H1 (cell line): ENCODE measurements at regions not wholly inside any gene's neighbourhood (a gene's known extent, or its start where the extent isn't known, plus 50 kb on each side); places are given as distances from the start of the nearest gene placed in this dataset.

Source experiments
- CTCF ChIA-PET: fragments of 300-600 bp; sonication (Branson Sonifier 250); formaldehyde crosslinking; loops from one replicate; lab custom pipeline; 2021; ENCODE audit not compliant: partially characterized antibody; lab: Charles Lee
- POLR2A ChIA-PET: fragments of 300-600 bp; sonication (Branson Sonifier 250); formaldehyde crosslinking; loops from one replicate; lab custom pipeline; 2021; ENCODE audit warnings: inconsistent platforms; ENCODE audit not compliant: partially characterized antibody; lab: Charles Lee
- DNase-seq, 2 experiments: peaks; one replicate each; pipeline versions ENCODE4 v3.0.0 to v3.0.0-alpha.2; 2010 to 2022; ENCODE audit warnings: low spot score in 2 of 2, low read depth in 1 of 2, mixed read lengths in 1 of 2
- FAIRE-seq: peaks from 2 replicates; lab custom pipeline; 2011; peaks lifted over from hg19 to GRCh38; lab: Jason Lieb, UNC
- H2AFZ ChIP-seq: 2 replicates; pipeline ENCODE4 v1.8.1; 2012; ENCODE audit warnings: low read length, inconsistent platforms
- H2AK5ac ChIP-seq: 2 replicates; pipeline ENCODE4 v1.6.1; 2013; ENCODE audit warnings: low read depth, low read length
- H2BK120ac ChIP-seq: replicated peaks from 2 replicates; pipeline ENCODE3; 2013; ENCODE audit warnings: low read depth, low read length, inconsistent platforms
- H2BK12ac ChIP-seq: 2 replicates; pipeline ENCODE4 v1.6.1; 2013; ENCODE audit warnings: low read depth, low read length
- H2BK15ac ChIP-seq: 2 replicates; pipeline ENCODE4 v1.6.1; 2013; ENCODE audit warnings: low read length
- H2BK20ac ChIP-seq: 2 replicates; pipeline ENCODE4 v1.6.1; 2013; ENCODE audit warnings: low read length
- H2BK5ac ChIP-seq: 2 replicates; pipeline ENCODE4 v1.6.1; 2013; ENCODE audit warnings: low read depth, low read length
- H3K14ac ChIP-seq: 2 replicates; pipeline ENCODE4 v1.6.1; 2013; ENCODE audit warnings: inconsistent platforms; ENCODE audit not compliant: insufficient read length
- H3K18ac ChIP-seq: 2 replicates; pipeline ENCODE4 v1.6.1; 2013; ENCODE audit warnings: low read length; ENCODE audit errors: extremely low read depth
- H3K23ac ChIP-seq: 2 replicates; pipeline ENCODE4 v1.6.1; 2013; ENCODE audit warnings: inconsistent platforms; ENCODE audit not compliant: insufficient read length
- H3K23me2 ChIP-seq: 2 replicates; pipeline ENCODE4 v1.6.1; 2013; ENCODE audit warnings: low read depth, low read length
- H3K27ac ChIP-seq: 2 replicates; pipeline ENCODE4 v1.6.1; 2011; ENCODE audit warnings: low read depth, low read length, inconsistent platforms
- H3K27me3 ChIP-seq, 4 experiments: replicated peaks in 1 of 4; 1 replicate in 1 of 4; 2 replicates in 3 of 4; pipeline versions ENCODE4 v1.6.1 to v1.8.1; 2011 to 2013; ENCODE audit warnings: low read length in 3 of 4, mild to moderate bottlenecking in 3 of 4, inconsistent platforms in 2 of 4, mixed read lengths in 2 of 4, moderate library complexity in 1 of 4; ENCODE audit not compliant: control insufficient read depth in 3 of 4, insufficient read depth in 3 of 4; ENCODE audit errors: extremely low read depth in 1 of 4
- H3K36me3 ChIP-seq, 4 experiments: 2 replicates each; pipeline versions ENCODE4 v1.6.1 to v1.8.1; 2011 to 2013; ENCODE audit warnings: mild to moderate bottlenecking in 4 of 4, low read length in 3 of 4, moderate library complexity in 2 of 4, control low read depth in 1 of 4, inconsistent platforms in 1 of 4; ENCODE audit not compliant: insufficient read depth in 4 of 4, control insufficient read depth in 2 of 4
- H3K4ac ChIP-seq: replicated peaks from 2 replicates; pipeline ENCODE3; 2013; ENCODE audit warnings: low read length, low read depth, mixed read lengths, inconsistent platforms; ENCODE audit not compliant: insufficient read length
- H3K4me1 ChIP-seq, 4 experiments: replicated peaks in 1 of 4; 1 replicate in 1 of 4; 2 replicates in 3 of 4; pipeline versions ENCODE4 v1.6.1 to v1.8.1; 2011 to 2013; ENCODE audit warnings: low read length in 3 of 4, inconsistent platforms in 2 of 4, mixed read lengths in 1 of 4; ENCODE audit not compliant: insufficient read depth in 4 of 4, control insufficient read depth in 3 of 4
- H3K4me2 ChIP-seq, 2 experiments: 2 replicates each; pipeline versions ENCODE4 v1.6.1 to v1.8.1; 2011 to 2013; ENCODE audit warnings: low read depth in 2 of 2, low read length in 2 of 2, control low read depth in 1 of 2, inconsistent platforms in 1 of 2, mild to moderate bottlenecking in 1 of 2; ENCODE audit not compliant: insufficient read depth in 1 of 2
- H3K4me3 ChIP-seq, 4 experiments: fragments of 200-600, 300-600 bp in 1 of 4; sonication (generic), shearing (Covaris generic), sonication (Bioruptor Twin) in 1 of 4; 2 replicates each; pipeline versions ENCODE4 v1.5.1 to v1.8.1; 2011 to 2016; ENCODE audit warnings: low read length in 4 of 4, low read depth in 3 of 4, control low read depth in 2 of 4, inconsistent platforms in 2 of 4, mild to moderate bottlenecking in 2 of 4, mixed read lengths in 1 of 4, moderate library complexity in 1 of 4; ENCODE audit not compliant: insufficient read depth in 2 of 4; ENCODE audit errors: extremely low read depth in 1 of 4
- H3K56ac ChIP-seq: replicated peaks from 2 replicates; pipeline ENCODE3; 2013; ENCODE audit warnings: low read depth, mild to moderate bottlenecking, mixed read lengths, low read length, inconsistent platforms; ENCODE audit not compliant: insufficient read length
- H3K79me1 ChIP-seq: 2 replicates; pipeline ENCODE4 v1.6.1; 2013; ENCODE audit warnings: low read depth, low read length, control low read depth
- H3K79me2 ChIP-seq, 2 experiments: 2 replicates each; pipeline versions ENCODE4 v1.6.1 to v1.8.1; 2012 to 2013; ENCODE audit warnings: low read length in 2 of 2, mild to moderate bottlenecking in 2 of 2, inconsistent platforms in 1 of 2; ENCODE audit not compliant: insufficient read depth in 2 of 2, control insufficient read depth in 1 of 2
- H3K9ac ChIP-seq, 4 experiments: replicated peaks in 1 of 4; 1 replicate in 1 of 4; 2 replicates in 3 of 4; pipeline versions ENCODE4 v1.6.1 to v1.8.1; 2011 to 2013; ENCODE audit warnings: low read depth in 3 of 4, low read length in 3 of 4, control low read depth in 2 of 4, mild to moderate bottlenecking in 2 of 4, moderate library complexity in 2 of 4, inconsistent platforms in 1 of 4; ENCODE audit errors: extremely low read depth in 1 of 4
- H3K9me3 ChIP-seq, 2 experiments: 2 replicates each; pipeline versions ENCODE4 v1.6.1 to v1.8.1; 2012 to 2013; ENCODE audit warnings: mild to moderate bottlenecking in 2 of 2, moderate library complexity in 2 of 2, control low read depth in 1 of 2, inconsistent platforms in 1 of 2, low read depth in 1 of 2, low read length in 1 of 2, mixed read lengths in 1 of 2; ENCODE audit not compliant: insufficient read depth in 2 of 2
- H4K20me1 ChIP-seq, 2 experiments: replicated peaks in 1 of 2; 2 replicates each; pipeline versions ENCODE3 to v1.8.1; 2011 to 2013; ENCODE audit warnings: inconsistent platforms in 2 of 2, low read length in 2 of 2, mild to moderate bottlenecking in 1 of 2; ENCODE audit not compliant: insufficient read depth in 2 of 2, control insufficient read depth in 1 of 2
- H4K5ac ChIP-seq: 2 replicates; pipeline ENCODE4 v1.6.1; 2013; ENCODE audit warnings: low read length, low read depth, mixed read lengths, inconsistent platforms; ENCODE audit not compliant: insufficient read length
- H4K8ac ChIP-seq: 2 replicates; pipeline ENCODE4 v1.8.0; 2013; ENCODE audit warnings: mild to moderate bottlenecking, moderate library complexity, low read length, inconsistent platforms; ENCODE audit not compliant: insufficient read depth; ENCODE audit errors: extremely low read depth
- H4K91ac ChIP-seq: replicated peaks from 2 replicates; pipeline ENCODE3; 2013; ENCODE audit warnings: low read length, mixed read lengths, inconsistent platforms; ENCODE audit not compliant: insufficient read length
- ATF3 ChIP-seq: IDR thresholded peaks from 2 replicates; pipeline ENCODE4 v1.6.1; 2011; ENCODE audit warnings: low read depth, mild to moderate bottlenecking, low read length; ENCODE audit not compliant: insufficient read depth
- BCL11A ChIP-seq, 2 experiments: IDR thresholded peaks; one replicate each; pipeline ENCODE4 v1.6.1; 2011; ENCODE audit warnings: low read depth in 2 of 2, low read length in 2 of 2, mild to moderate bottlenecking in 2 of 2
- FOSL1 ChIP-seq: IDR thresholded peaks from 2 replicates; pipeline ENCODE4 v1.6.1; 2011; ENCODE audit warnings: mild to moderate bottlenecking, low read depth, low read length, moderate library complexity; ENCODE audit not compliant: insufficient read depth
- GTF2F1 ChIP-seq: IDR thresholded peaks from 2 replicates; pipeline ENCODE4 v1.6.1; 2012; ENCODE audit warnings: low read depth, low read length, improper control_type of control experiment, borderline replicate concordance
- KDM1A ChIP-seq: fragments of 200-600, 300-600 bp; sonication (generic); IDR thresholded peaks from 2 replicates; pipeline ENCODE4 v1.7.1; 2016; ENCODE audit warnings: mild to moderate bottlenecking, low read length, borderline replicate concordance
- KDM4A ChIP-seq: IDR thresholded peaks from one replicate; pipeline ENCODE4 v1.7.1; 2012; ENCODE audit warnings: low read depth, mild to moderate bottlenecking, moderate library complexity, low read length, inconsistent platforms; ENCODE audit not compliant: severe bottlenecking
- MAX ChIP-seq: IDR thresholded peaks from 2 replicates; pipeline ENCODE4 v1.6.1; 2012; ENCODE audit warnings: inconsistent platforms
- NANOG ChIP-seq: IDR thresholded peaks from 2 replicates; pipeline ENCODE4 v1.6.1; 2011; ENCODE audit warnings: low read length, low read depth, mild to moderate bottlenecking, inconsistent platforms; ENCODE audit not compliant: insufficient read depth, poor library complexity, severe bottlenecking
- RXRA ChIP-seq: IDR thresholded peaks from 2 replicates; pipeline ENCODE4 v1.6.1; 2011; ENCODE audit warnings: low read depth, mild to moderate bottlenecking, low read length, moderate library complexity; ENCODE audit not compliant: insufficient read depth
- TBP ChIP-seq: IDR thresholded peaks from 2 replicates; pipeline ENCODE4 v1.6.1; 2011; ENCODE audit warnings: low read depth, low read length, improper control_type of control experiment
- USF2 ChIP-seq: IDR thresholded peaks from 2 replicates; pipeline ENCODE4 v1.6.1; 2011; ENCODE audit warnings: low read length, improper control_type of control experiment
- WGBS, 2 experiments: shearing (Covaris generic) in 1 of 2; methylation state at CpG; one replicate each; pipeline versions ENCODE4 v1.1.6 to v1.1.7; 2013 to 2015; ENCODE audit warnings: low lambda C conversion rate in 2 of 2, mixed read lengths in 2 of 2, inconsistent platforms in 1 of 2, low coverage in 1 of 2, missing lambda C conversion rate in 1 of 2; ENCODE audit not compliant: insufficient replicate concordance in 2 of 2, insufficient coverage in 1 of 2, insufficient read length in 1 of 2; ENCODE audit errors: extremely low coverage in 1 of 2, missing lambda C conversion rate in 1 of 2; 5-methylcytosine and 5-hydroxymethylcytosine counted together

- Histone ChIP-seq H3K14ac (no peak overlapping the region), H3K18ac (no peak overlapping the region), H3K4me2 (no peak overlapping the region), H2BK15ac (no peak overlapping the region), H4K5ac (no peak overlapping the region), H2AFZ (no peak overlapping the region), H2BK5ac (no peak overlapping the region), H3K79me1 (no peaks in the 10 kb centered on the region), H3K56ac (no peak overlapping the region), H3K27ac (no peak overlapping the region), H3K9me3 (no peaks in the 10 kb centered on the region), H4K20me1 (no peaks in the 10 kb centered on the region), H3K4me1 (no peaks in the 10 kb centered on the region), H2BK12ac (no peak overlapping the region), H2BK120ac (no peak overlapping the region), H3K27me3 (no peaks in the 10 kb centered on the region), H3K23ac (no peak overlapping the region), H3K4ac (no peak overlapping the region), H2BK20ac (no peak overlapping the region), H3K4me3 (no peak overlapping the region), H3K23me2 (no peaks in the 10 kb centered on the region), H4K8ac (no peak overlapping the region), H3K36me3 (no peaks in the 10 kb centered on the region), H2AK5ac (no peak overlapping the region), H3K79me2 (no peaks in the 10 kb centered on the region), H4K91ac (no peak overlapping the region), H3K9ac (no peak overlapping the region)
- CTCF ChIA-PET = interaction anchor here (0.7 to 1.9 kb wide), 6 partner anchors 10 to 489 kb away, joined by 3 to 11 read pairs (median 3); no protein-coding TSS in a partner anchor
- no peak for DNase-seq
- WGBS, 2 experiments = 81% methylated on average over 1 of the region's 1 CpG; no CpG with 5 or more reads in 1 of the 2 experiments
- POLR2A ChIA-PET = interaction anchor here (0.6 kb wide), 1 partner anchor 1526 kb away, joined by 3 read pairs; no protein-coding TSS in a partner anchor
- TF ChIP-seq MAX (no peak), TBP (no peak), KDM1A (no peak), NANOG (no peak), KDM4A (no peak), FOSL1 (no peak), BCL11A (IDR thresholded peaks at IDR 0.05; ENCODE audit: low read depth in 2 of 2, low read length in 2 of 2) (no peak), ATF3 (no peak), GTF2F1 (no peak), USF2 (no peak), RXRA (no peak)
- FAIRE-seq = no peak
Observed at GRCh38 chr6:141675957-141676356, 456.8 kb upstream of the GJE1 start.
